GM23248 (cell line): ENCODE measurements at regions not wholly inside any gene's neighbourhood (a gene's known extent, or its start where the extent isn't known, plus 50 kb on each side); places are given as distances from the start of the nearest gene placed in this dataset.
"Not testable (repeated sequence)": the region's sequence is repeated elsewhere in the genome, so short reads cannot be mapped to it uniquely, and the experiment has no call there.

Experiments used
- EZH2 ChIP-seq: fragments of 200-600 bp; sonication (generic); IDR thresholded peaks from 2 replicates; pipeline ENCODE4 v1.6.1; 2018; ENCODE audit warnings: antibody characterized with exemption, mild to moderate bottlenecking; ENCODE audit not compliant: insufficient read depth, poor library complexity, severe bottlenecking
- EZH2phosphoT487 ChIP-seq: fragments of 200-600 bp; sonication (generic); IDR thresholded peaks from 2 replicates; pipeline ENCODE4 v1.6.1; 2018; ENCODE audit warnings: antibody characterized with exemption, moderate library complexity, mild to moderate bottlenecking, low read depth; ENCODE audit not compliant: insufficient read depth

- not testable (repeated sequence) for TF ChIP-seq EZH2, EZH2phosphoT487
Observed at GRCh38 chrY:17511476-17511875, 368.5 kb downstream of the CDY2B start.
